Fibroblast of pulmonary artery (primary cell): ENCODE measurements at regions not wholly inside any gene's neighbourhood (a gene's known extent, or its start where the extent isn't known, plus 50 kb on each side); places are given as distances from the start of the nearest gene placed in this dataset.

Experiments
- DNase-seq: peaks from one replicate; pipeline ENCODE4 v3.0.0-alpha.2; 2010; ENCODE audit warnings: low read depth
- H3K4me3 ChIP-seq: replicated peaks from 2 replicates; pipeline ENCODE4 v1.5.1; 2011; ENCODE audit warnings: low read depth, mild to moderate bottlenecking, control low read depth, low read length, moderate library complexity
- TF ChIP-seq, protein P1 (sequence below): IDR thresholded peaks from 2 replicates; pipeline ENCODE4 v1.5.1; 2011; ENCODE audit warnings: mild to moderate bottlenecking, control low read depth, low read length, inconsistent platforms; ENCODE audit errors: missing control alignments

DNA sequence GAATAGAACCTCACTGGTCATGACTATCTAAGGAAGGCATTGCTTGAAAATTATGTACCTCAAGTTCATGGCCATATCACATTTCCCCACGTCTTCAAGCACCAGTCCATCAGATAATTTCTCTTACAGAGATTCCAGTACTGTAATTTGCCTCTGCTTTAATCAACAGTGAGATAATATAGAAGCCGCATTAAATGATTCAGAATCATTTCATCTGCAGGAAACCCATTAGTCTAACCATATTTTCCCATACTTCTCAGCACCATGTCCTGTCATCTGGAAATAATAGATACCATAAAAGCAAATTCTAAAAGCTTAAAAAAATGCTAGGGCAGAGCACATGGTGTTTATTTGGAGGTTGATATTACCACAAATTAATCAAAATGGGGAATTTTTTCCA lies 310.3 kb upstream of the SLIT2 start:
- TF ChIP-seq, protein P1, sequence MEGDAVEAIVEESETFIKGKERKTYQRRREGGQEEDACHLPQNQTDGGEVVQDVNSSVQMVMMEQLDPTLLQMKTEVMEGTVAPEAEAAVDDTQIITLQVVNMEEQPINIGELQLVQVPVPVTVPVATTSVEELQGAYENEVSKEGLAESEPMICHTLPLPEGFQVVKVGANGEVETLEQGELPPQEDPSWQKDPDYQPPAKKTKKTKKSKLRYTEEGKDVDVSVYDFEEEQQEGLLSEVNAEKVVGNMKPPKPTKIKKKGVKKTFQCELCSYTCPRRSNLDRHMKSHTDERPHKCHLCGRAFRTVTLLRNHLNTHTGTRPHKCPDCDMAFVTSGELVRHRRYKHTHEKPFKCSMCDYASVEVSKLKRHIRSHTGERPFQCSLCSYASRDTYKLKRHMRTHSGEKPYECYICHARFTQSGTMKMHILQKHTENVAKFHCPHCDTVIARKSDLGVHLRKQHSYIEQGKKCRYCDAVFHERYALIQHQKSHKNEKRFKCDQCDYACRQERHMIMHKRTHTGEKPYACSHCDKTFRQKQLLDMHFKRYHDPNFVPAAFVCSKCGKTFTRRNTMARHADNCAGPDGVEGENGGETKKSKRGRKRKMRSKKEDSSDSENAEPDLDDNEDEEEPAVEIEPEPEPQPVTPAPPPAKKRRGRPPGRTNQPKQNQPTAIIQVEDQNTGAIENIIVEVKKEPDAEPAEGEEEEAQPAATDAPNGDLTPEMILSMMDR: no peak
- DNase-seq: no peak
- no peak overlapping the region for H3K4me3 ChIP-seq

DNA sequence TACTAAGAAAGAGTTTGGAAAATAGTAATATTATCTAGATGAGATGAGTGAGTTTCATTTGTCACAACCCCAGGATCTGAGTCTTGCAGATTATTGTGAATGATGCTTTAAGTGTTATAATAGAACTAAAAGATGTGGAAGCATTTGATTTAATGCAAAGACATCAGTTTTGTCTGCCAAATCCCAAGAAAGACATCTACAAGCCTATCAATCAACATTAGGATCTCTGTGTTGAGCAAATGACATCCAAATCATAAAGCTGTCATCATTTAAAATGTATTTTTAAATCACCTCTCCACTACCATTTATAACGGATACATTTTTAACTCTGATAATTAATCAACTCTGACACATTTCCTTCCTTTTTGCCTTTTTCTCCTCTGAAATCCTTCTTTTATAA lies 310.8 kb upstream of the SLIT2 start:
- TF ChIP-seq, protein P1: no peak
- DNase-seq: no peak
- H3K4me3 ChIP-seq: no peak overlapping the region

DNA sequence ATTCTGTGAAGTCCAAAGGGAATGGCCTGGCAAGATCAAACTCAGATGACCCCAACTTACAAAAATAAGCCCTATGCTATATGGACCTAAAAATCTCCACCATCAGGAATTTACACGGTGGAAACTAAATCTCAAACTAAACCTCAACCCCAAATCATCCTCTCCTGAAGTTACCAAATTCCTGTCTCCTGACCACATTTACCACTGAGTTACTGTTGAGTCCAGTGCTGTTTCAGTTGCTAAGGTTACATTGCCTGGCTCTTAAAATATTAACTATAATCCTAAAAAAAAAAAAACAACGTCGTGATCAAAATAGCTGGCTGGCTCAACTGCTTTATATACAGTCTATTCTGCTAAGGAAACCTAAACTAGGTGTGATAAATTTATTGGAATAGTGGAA lies 315.2 kb upstream of the SLIT2 start:
- no peak overlapping the region for H3K4me3 ChIP-seq
- peak; percentile 63 for DNase-seq
- TF ChIP-seq, protein P1: no peak

DNA sequence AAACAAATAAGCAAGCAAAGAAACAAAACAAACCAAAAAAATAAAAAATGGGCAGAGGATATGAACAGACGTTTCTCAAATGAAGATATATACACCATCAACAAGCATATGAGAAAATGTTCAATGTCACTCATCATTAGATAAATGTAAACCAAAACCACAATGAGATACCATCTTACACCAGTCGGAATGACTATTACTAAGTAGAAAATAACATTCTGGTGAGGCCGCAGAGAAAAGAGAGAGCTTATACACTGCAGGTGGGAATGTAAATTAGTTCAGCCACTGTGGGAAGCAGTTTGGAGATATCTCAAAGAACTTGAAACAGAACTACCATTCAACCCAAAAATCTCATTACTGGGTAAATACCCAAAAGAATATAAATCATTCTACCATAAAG lies 321.0 kb upstream of the SLIT2 start:
- DNase-seq: no peak
- H3K4me3 ChIP-seq: no peak overlapping the region
- TF ChIP-seq, protein P1: no peak

DNA sequence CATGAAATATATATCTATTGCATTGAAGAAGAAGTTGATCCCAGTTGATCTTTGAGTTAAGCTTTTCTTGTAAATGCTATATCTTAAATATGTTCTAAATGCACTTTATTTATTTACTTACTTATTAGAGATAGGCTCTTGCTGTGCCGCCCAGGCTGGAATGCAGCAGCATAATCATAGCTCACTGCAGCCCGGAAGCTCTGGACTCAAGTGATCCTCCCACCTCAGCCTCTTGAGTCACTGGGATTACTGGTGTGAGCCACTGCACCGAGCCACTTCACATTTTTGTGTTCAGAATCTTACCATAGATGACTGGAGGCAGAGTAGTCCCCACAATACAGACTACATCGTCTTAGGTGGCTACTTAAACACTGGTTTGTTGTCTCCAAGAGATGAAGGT lies 324.3 kb upstream of the SLIT2 start:
- H3K4me3 ChIP-seq: no peak overlapping the region
- DNase-seq: peak; percentile 40
- TF ChIP-seq, protein P1: no peak

DNA sequence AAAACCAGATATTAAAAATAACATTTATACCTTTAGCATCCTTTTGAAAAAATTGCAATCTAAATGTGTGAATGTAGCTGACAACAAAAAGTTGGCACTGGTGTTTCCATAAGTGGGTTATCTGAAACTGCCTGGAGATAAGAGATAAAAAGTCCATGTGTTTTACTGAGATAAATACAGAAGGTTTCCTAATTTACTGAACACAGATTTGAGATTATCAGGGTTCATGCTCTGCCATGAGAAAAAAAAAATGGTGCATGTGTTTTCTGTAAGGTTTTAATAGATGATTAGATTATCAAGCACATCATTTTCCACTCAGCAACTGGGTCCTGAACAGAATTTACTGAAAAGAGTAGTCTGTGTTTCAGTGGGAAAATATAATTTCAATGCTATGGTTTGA lies 326.2 kb upstream of the SLIT2 start:
- DNase-seq: no peak
- TF ChIP-seq, protein P1: no peak
- no peak overlapping the region for H3K4me3 ChIP-seq

DNA sequence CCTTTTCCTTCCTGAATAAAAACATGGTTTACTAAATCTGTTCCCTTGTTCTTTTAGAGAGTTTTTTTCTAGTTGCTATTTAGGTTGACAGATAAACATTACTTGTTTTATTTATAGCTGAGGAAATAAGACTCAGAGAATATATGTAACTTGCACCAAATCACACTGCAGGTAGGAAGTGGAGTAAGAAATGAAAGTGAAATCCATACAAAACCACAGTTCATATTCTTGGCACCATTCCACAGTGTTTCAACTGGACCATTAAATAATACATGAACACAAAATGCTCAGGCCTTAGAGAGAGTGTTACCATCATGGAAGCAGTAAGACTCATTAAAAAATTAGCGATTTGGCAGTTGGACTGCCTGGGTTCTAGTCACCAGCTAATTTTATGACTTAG lies 326.9 kb upstream of the SLIT2 start:
- DNase-seq: peak; percentile 51
- TF ChIP-seq, protein P1: no peak
- no peak overlapping the region for H3K4me3 ChIP-seq
